Inflammatory macrophage treated with lipopolysaccharide for 4 hours (primary cell): ENCODE measurements at regions not wholly inside any gene's neighbourhood (a gene's known extent, or its start where the extent isn't known, plus 50 kb on each side); places are given as distances from the start of the nearest gene placed in this dataset.
"Not testable (repeated sequence)": the region's sequence is repeated elsewhere in the genome, so short reads cannot be mapped to it uniquely, and the experiment has no call there.

Experiments
- DNase-seq: peaks from one replicate; pipeline ENCODE4 v3.0.0-alpha.2; 2020

- no peak for DNase-seq
Measured at GRCh38 chr7:34337163-34337562, 320.9 kb upstream of the NPSR1 start.

GRCh38 chr7:34338961-34339526, 319.0 kb upstream of the NPSR1 start:
- DNase-seq: no peak

GRCh38 chr7:34341326-34341725, 316.7 kb upstream of the NPSR1 start:
- DNase-seq: no peak

- DNase-seq: no peak
Measured at GRCh38 chr7:34342387-34342786, 315.6 kb upstream of the NPSR1 start.

GRCh38 chr7:34343667-34344066, 314.4 kb upstream of the NPSR1 start:
- no peak for DNase-seq

GRCh38 chr7:34354011-34354410, 304.0 kb upstream of the NPSR1 start:
- no peak for DNase-seq

- DNase-seq: no peak
Measured at GRCh38 chr7:34354899-34355298, 303.1 kb upstream of the NPSR1 start.

GRCh38 chr7:34357068-34357467, 300.9 kb upstream of the NPSR1 start:
- no peak for DNase-seq

GRCh38 chr7:34357946-34358345, 300.1 kb upstream of the NPSR1 start:
- no peak for DNase-seq

- DNase-seq: not testable (repeated sequence)
Measured at GRCh38 chr7:34358578-34358977, 299.4 kb upstream of the NPSR1 start.

- DNase-seq: no peak
Measured at GRCh38 chr7:34361663-34362250, 296.3 kb upstream of the NPSR1 start.

- no peak for DNase-seq
Measured at GRCh38 chr7:34362621-34363020, 295.4 kb upstream of the NPSR1 start.

- DNase-seq: no peak
Measured at GRCh38 chr7:34364130-34364529, 293.9 kb upstream of the NPSR1 start.

GRCh38 chr7:34365011-34365410, 293.0 kb upstream of the NPSR1 start:
- no peak for DNase-seq

- DNase-seq: no peak
Measured at GRCh38 chr7:34365611-34366010, 292.4 kb upstream of the NPSR1 start.

- DNase-seq: no peak
Measured at GRCh38 chr7:34371922-34372321, 286.1 kb upstream of the NPSR1 start.

GRCh38 chr7:34373940-34374339, 284.1 kb upstream of the NPSR1 start:
- DNase-seq: no peak

- DNase-seq: no peak
Measured at GRCh38 chr7:34382166-34382893, 275.7 kb upstream of the NPSR1 start.

- DNase-seq: no peak
Measured at GRCh38 chr7:34385384-34385783, 272.6 kb upstream of the NPSR1 start.

GRCh38 chr7:34389332-34390078, 268.5 kb upstream of the NPSR1 start:
- DNase-seq: no peak

- DNase-seq: no peak
Measured at GRCh38 chr7:34390103-34390502, 267.9 kb upstream of the NPSR1 start.

- no peak for DNase-seq
Measured at GRCh38 chr7:34392972-34393371, 265.0 kb upstream of the NPSR1 start.

- no peak for DNase-seq
Measured at GRCh38 chr7:34396437-34397064, 261.5 kb upstream of the NPSR1 start.
